SJSA1 (cell line): ENCODE measurements at regions not wholly inside any gene's neighbourhood (a gene's known extent, or its start where the extent isn't known, plus 50 kb on each side); places are given as distances from the start of the nearest gene placed in this dataset.

ENCODE experiments used
- DNase-seq, 2 experiments: peaks; one replicate each; pipeline ENCODE4 v3.0.0-alpha.2; 2015 to 2020; ENCODE audit warnings: low spot score in 2 of 2, low read depth in 1 of 2
- H3K27ac ChIP-seq: fragments of 250-450 bp; sonication (Bioruptor Pico); 2 replicates; pipeline ENCODE4 v1.5.1; 2020; ENCODE audit warnings: mild to moderate bottlenecking, moderate library complexity
- H3K27me3 ChIP-seq: fragments of 250-450 bp; sonication (Bioruptor Pico); replicated peaks from 2 replicates; pipeline ENCODE4 v1.5.1; 2020; ENCODE audit warnings: mild to moderate bottlenecking, moderate library complexity
- H3K36me3 ChIP-seq: fragments of 250-450 bp; sonication (Bioruptor Pico); 2 replicates; pipeline ENCODE4 v1.5.1; 2020; ENCODE audit warnings: mild to moderate bottlenecking
- H3K4me1 ChIP-seq: fragments of 250-450 bp; sonication (Bioruptor Pico); replicated peaks from 2 replicates; pipeline ENCODE4 v1.6.1; 2021; ENCODE audit warnings: mild to moderate bottlenecking
- H3K4me3 ChIP-seq: fragments of 250-450 bp; sonication (Bioruptor Pico); 2 replicates; pipeline ENCODE4 v1.5.1; 2020; ENCODE audit warnings: mild to moderate bottlenecking
- H3K9me3 ChIP-seq: fragments of 250-450 bp; sonication (Bioruptor Pico); replicated peaks from 2 replicates; pipeline ENCODE4 v1.5.1; 2020; ENCODE audit warnings: mild to moderate bottlenecking

DNA sequence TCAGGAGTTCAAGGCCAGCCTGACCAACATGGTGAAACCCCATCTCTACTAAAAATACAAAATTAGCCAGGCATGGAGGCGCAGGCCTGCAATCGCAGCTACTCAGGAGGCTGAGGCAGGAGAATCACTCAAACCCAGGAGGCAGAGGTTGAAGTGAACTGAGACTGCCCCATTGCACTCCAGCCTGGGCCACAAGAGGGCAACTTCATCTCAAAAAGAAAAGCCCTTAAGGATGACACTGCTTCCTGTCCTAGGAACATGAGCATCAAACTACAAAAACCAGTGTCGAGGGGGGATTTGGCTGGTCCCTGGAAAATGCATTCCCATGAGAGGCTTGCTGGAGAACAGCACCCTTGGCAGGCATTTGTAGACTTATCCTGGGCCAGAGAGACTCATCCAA is 449.5 kb upstream of the PSMD7 start:
- DNase-seq = no peak
- Histone ChIP-seq H3K27me3 (no peaks in the 10 kb centered on the region), H3K4me1 (no peaks in the 10 kb centered on the region), H3K4me3 (no peak overlapping the region), H3K27ac (no peak overlapping the region), H3K36me3 (no peaks in the 10 kb centered on the region), H3K9me3 (no peaks in the 10 kb centered on the region; the same call in 1 of the 2 replicates)

DNA sequence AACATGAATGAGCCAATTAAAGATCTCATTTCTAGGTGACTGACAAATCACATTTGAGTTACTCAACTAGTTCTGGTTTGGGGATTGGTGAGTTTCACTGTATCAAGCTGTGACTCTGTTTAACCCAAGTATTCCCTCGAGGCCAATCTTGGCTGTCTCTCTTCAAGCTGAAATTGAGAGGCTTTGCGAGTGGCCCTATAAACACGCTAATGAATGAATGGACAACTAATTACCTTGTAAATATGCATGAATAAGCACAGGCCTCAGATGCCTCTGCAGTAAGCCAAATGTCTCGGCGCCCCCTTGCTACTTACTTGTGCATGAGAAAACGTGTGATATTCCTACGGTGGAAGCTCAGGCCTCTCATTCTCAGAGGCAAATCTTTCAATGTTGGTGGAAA is 450.3 kb upstream of the PSMD7 start:
- Histone ChIP-seq H3K4me3 (no peak overlapping the region), H3K27me3 (no peaks in the 10 kb centered on the region), H3K9me3 (no peaks in the 10 kb centered on the region; the same call in 1 of the 2 replicates), H3K4me1 (no peaks in the 10 kb centered on the region), H3K36me3 (no peaks in the 10 kb centered on the region), H3K27ac (no peak overlapping the region)
- no peak for DNase-seq

DNA sequence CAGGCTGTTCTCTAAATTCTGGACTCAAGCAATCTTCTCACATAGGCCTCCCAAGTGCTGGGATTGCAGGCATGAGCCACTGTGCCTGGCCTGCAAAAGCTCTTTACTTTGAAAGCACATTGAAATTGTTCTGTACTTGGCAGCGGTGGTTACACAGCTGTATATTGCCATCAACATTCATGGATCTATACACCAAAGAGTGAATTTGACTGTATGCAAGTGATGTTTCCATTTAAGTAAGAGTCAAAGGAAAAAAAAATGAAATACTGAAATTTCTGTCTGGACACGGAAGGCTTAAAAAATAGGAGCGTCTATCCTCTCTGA is 450.6 kb upstream of the PSMD7 start:
- Histone ChIP-seq H3K27ac (no peak overlapping the region), H3K4me1 (no peaks in the 10 kb centered on the region)
- DNase-seq = no peak

DNA sequence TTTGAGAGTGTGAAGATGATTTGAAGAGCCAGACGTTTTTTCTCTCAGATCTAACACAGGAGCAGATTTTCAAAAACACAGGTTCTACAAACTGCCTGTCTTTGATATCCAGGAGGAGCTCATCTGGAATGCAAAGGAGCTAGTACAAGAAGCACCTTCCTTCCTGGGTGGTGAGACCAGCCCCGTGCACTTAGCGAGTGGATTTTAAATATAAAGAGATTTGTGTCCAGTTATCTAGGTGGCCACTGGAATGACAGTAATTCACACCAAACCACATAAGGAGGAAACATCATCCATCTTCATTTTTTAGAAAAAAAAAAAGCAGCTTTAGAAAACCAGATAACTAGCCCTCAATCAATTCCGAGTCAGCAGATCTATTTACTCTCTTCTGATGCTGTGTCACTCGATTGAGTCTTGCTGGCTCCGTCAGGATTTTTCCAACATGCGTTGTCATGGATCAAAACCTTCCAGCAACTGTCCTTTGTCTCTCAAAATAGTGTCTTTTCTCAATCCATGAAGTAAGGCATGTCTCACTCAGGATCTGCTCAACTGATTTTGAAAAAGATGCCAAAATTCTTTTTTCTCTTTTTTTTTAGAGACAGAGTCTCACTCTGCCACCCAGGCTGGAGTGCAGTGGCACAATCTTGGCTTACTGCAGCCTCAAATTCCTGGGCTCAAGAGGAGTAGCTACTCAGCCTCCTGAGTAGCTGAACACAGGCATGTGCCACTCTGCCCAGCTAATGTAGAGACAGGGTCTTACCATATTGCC is 451.2 kb upstream of the PSMD7 start:
- Histone ChIP-seq H3K9me3 (no peaks in the 10 kb centered on the region; the same call in 1 of the 2 replicates), H3K27me3 (no peaks in the 10 kb centered on the region), H3K27ac (no peak overlapping the region), H3K4me1 (no peaks in the 10 kb centered on the region), H3K4me3 (no peak overlapping the region), H3K36me3 (no peaks in the 10 kb centered on the region)
- DNase-seq = no peak

More for the DNA sequence above, 450.6 kb upstream of the PSMD7 start:
- H3K36me3 ChIP-seq = no peaks in the 10 kb centered on the region
- H3K27me3 ChIP-seq = no peaks in the 10 kb centered on the region
- H3K9me3 ChIP-seq = no peaks in the 10 kb centered on the region; the same call in 1 of the 2 replicates
- H3K4me3 ChIP-seq = no peak overlapping the region

DNA sequence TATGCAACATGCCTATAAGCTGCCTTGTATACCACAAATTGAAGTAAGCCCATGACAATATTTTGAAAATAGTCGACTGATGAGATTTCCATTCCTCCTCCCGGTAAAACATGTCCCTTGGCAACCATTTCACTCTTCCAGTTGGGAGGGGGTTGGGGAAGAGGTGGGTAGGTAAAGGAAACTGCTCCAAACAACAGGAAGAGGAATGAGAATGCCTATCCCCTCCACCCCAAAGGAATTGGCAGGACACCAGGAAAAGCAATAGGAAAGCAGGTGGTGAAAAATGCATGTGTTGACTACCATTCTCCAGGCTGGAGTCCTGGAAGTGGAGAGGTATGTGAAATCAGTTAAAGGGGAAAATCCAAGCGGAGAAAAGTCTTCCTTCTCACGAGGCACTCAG is 455.9 kb upstream of the PSMD7 start:
- Histone ChIP-seq H3K9me3 (no peaks in the 10 kb centered on the region; the same call in 1 of the 2 replicates), H3K27ac (no peak overlapping the region), H3K27me3 (no peaks in the 10 kb centered on the region), H3K4me1 (no peaks in the 10 kb centered on the region), H3K36me3 (no peaks in the 10 kb centered on the region), H3K4me3 (no peak overlapping the region)
- DNase-seq = no peak

DNA sequence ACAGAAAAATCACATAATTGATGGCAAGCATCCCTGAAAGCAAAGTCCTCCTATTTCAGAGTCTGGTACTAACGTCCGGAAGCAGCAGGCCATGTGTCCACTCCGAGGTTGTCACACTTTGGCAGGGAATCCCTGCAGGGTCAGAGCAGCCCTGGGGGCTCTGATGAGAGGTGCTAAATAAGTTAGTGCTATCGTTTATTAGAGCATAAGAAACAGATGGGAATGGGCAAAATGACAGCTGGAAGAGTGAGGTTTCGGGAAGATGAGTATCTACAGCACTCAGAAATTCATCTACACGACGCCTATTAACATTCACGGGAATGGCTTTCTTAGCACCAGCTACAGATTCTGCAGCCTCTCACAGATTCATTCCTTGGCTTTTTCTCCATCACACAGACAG is 465.4 kb upstream of the PSMD7 start:
- H3K36me3 ChIP-seq = no peaks in the 10 kb centered on the region
- DNase-seq = no peak
- H3K27me3 ChIP-seq = no peaks in the 10 kb centered on the region
- no peak overlapping the region for H3K27ac ChIP-seq
- no peak overlapping the region for H3K4me3 ChIP-seq
- no peaks in the 10 kb centered on the region for H3K4me1 ChIP-seq
- no peaks in the 10 kb centered on the region for H3K9me3 ChIP-seq

DNA sequence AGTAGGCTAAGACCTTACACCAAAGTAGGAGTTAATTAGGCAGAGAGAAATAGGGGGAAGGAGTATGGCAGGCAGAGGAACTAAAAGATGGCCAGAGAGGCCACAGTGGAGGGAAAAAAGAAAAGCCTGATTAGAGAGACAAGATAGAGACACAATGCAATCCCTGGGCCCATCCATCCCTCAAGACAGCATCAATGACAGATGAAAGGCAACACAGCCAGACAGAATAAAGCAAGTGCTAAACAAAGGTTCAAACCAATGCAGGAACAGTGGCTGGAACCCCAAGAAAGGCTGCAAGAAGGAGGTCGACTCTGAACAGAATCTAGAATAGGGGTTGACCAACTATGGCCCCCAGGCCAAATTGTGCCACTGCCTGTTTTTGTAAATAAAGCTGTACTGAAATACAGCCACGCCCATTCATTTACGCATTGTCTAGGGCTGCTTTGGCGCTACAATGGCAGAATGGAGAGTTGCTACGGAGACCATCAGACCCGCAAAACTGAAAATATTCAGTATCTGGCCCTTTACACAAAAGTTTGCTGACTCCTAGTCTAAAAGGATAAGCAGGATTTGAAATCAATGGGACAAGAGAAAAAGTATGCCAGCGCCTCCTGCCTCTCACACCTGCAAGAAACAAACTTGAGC is 473.3 kb upstream of the PSMD7 start:
- H3K9me3 ChIP-seq = no peaks in the 10 kb centered on the region; the same call in 1 of the 2 replicates
- no peak overlapping the region for H3K27ac ChIP-seq
- H3K4me3 ChIP-seq = no peak overlapping the region
- H3K27me3 ChIP-seq = no peaks in the 10 kb centered on the region
- no peak for DNase-seq
- H3K4me1 ChIP-seq = no peaks in the 10 kb centered on the region
- H3K36me3 ChIP-seq = no peaks in the 10 kb centered on the region

DNA sequence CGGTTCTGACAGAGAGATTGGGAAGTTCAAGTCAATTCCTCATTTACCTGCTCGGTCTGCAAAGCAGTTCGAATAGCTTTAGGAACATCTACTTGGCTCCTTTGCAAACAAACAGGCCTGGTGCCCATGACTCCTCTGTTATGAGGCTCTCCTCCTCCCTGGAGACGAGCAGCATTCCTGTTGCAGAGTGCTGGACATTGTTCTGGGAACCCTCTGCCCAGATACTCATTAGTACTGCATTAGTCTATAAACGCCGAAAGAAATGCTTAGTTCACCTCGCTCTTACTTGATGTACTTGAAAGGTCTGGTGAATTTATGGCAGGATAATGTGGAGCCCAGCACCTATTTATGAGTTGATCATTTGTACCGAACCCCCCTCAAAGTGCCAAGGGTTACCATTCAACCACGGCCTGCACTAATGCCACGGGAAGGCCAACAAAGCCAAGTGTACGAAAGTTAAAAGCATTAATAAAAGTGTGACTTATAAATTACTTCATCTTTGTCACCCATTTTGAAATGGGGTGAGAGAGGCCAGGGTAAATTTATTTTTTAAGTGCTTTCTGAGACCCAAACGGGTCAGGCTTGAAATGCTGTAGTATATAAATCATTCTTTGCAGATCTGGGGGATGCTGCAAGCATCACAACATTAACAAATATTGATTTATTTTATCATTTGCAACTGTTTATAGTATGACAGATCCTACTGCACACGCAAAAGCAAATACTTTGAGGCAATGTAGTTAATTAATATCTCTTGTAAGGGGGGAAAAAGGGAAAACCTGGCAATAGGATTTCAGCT is 478.9 kb upstream of the PSMD7 start:
- H3K4me1 ChIP-seq = no peaks in the 10 kb centered on the region
- H3K27me3 ChIP-seq = no peaks in the 10 kb centered on the region
- H3K27ac ChIP-seq = no peak overlapping the region
- no peaks in the 10 kb centered on the region; the same call in 1 of the 2 replicates for H3K9me3 ChIP-seq
- no peak overlapping the region for H3K4me3 ChIP-seq
- H3K36me3 ChIP-seq = no peaks in the 10 kb centered on the region
- DNase-seq = no peak

DNA sequence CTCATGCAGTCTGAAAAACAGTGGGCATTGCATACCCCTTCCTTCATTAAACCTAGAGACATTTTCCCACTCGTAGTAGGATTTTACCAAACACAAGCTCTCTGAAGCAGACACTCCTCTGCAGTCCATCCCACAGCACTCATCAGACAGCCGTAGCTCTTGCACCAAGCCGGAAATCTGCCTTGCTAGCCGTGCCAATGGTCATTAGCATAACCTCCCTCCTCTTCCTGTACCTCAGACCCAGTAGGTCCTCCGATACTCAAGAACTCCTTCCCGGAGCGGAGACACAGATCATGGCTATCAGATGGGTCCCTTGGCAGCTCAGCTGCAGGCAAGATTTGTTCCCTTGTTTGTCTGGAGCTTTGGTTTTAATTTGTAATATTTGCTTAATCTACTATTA is 483.1 kb upstream of the PSMD7 start:
- Histone ChIP-seq H3K27ac (no peak overlapping the region), H3K27me3 (no peaks in the 10 kb centered on the region), H3K9me3 (no peaks in the 10 kb centered on the region), H3K4me1 (no peaks in the 10 kb centered on the region), H3K36me3 (no peaks in the 10 kb centered on the region), H3K4me3 (no peak overlapping the region)
- no peak for DNase-seq

DNA sequence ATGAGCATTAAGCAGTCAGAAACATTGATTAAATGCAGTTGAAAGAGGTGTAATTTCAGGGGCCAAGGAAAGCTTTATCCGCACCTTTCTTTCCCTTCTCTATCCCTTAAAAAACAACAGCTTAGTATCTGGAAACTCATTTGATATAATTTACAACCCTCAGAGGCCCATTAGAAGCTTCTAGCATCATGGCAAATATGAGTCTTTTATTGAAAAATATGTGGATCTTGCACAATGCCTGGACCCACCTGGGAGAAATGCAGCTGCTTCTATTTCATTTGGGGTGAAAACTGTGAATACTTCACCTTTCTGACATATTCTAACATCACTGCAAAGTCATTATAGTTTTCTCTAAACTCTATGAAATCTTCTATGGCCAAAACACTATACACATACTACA is 492.2 kb upstream of the PSMD7 start:
- Histone ChIP-seq H3K4me1 (no peaks in the 10 kb centered on the region), H3K27me3 (no peaks in the 10 kb centered on the region), H3K4me3 (no peak overlapping the region), H3K27ac (no peak overlapping the region), H3K9me3 (no peaks in the 10 kb centered on the region), H3K36me3 (no peaks in the 10 kb centered on the region)
- no peak for DNase-seq

DNA sequence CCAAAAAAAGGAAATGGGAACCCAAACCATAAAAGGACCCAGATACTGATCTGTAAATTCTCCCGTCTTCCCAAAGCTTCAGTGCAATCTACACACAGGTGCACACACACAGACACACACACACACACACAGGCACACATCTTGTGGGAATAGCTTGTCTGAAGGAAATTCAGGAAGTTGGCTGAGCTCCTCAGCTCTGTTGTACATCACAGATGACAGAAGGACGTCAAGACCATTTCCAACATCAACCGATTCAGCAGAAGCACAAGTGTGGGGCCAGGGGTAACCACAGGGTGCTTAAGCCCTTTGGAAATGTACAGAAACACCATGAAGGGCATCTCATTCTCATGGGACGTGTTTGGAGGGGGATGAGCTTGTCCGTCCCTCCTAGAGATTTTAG is 498.1 kb upstream of the PSMD7 start:
- Histone ChIP-seq H3K9me3 (no peaks in the 10 kb centered on the region), H3K4me3 (no peak overlapping the region), H3K4me1 (no peaks in the 10 kb centered on the region), H3K36me3 (no peaks in the 10 kb centered on the region), H3K27me3 (no peaks in the 10 kb centered on the region), H3K27ac (no peak overlapping the region)
- DNase-seq = no peak

DNA sequence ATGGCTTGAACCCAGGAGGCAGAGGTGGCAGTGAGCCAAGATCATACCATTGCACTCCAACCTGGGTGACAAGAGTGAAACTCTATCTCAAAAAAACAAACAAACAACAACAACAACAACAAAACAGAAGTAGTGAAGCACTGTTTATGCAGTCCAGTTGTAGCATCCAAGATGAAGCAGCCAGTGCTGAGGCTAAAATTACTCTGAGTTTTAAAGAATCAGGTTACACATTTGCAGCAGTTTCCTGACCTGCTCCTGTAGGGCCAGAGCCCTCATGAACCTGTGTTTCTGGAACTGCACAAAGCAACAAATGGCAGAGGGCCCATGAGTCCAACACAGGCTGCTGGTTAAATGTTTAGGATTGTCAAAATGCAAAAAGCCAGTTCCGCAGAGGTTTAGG is 499.5 kb upstream of the PSMD7 start:
- no peaks in the 10 kb centered on the region for H3K36me3 ChIP-seq
- no peak overlapping the region for H3K27ac ChIP-seq
- no peaks in the 10 kb centered on the region for H3K4me1 ChIP-seq
- no peak overlapping the region for H3K4me3 ChIP-seq
- no peak for DNase-seq
- no peaks in the 10 kb centered on the region for H3K27me3 ChIP-seq
- no peaks in the 10 kb centered on the region for H3K9me3 ChIP-seq

DNA sequence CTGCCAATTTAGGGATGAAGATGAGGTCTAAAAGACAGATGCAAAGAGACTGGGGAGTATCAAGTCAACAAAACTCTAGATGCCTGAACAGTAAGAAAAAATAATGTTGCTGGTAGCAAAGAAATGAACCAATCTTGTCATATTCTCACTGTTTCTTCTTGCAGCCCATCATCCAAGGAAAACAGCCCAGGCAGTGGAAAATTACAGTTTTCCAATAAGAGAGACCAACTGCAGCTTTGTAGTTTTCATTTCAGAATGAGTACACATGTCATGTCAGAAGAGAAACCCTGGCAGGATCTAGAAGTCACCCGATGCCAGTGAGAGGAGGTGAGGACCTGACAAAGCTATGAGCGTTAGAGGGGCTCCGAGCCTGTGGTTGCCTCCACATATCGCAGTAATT is 500.4 kb upstream of the PSMD7 start:
- Histone ChIP-seq H3K36me3 (no peaks in the 10 kb centered on the region), H3K27ac (no peak overlapping the region), H3K4me3 (no peak overlapping the region), H3K4me1 (no peaks in the 10 kb centered on the region), H3K9me3 (no peaks in the 10 kb centered on the region), H3K27me3 (no peaks in the 10 kb centered on the region)
- no peak for DNase-seq

DNA sequence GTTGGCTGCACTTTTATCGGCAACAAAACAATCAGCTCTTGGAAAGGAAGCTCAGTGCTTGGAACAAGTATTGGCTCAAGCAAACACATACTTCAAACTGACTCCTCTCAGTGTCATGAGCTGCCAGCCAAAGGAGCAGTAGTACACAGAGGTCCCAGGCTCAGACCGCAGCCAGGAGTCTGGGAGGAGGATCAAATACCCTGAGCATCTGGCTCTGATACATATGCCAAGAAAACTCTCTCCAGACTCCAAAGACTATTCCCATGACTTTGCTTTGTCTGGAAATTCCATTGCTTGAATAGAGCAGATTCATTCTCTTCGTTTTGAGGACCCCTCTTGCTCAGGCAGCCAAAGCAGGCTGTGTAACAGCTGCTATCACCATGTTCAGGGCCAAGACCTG is 501.6 kb upstream of the PSMD7 start:
- Histone ChIP-seq H3K27me3 (no peaks in the 10 kb centered on the region), H3K4me3 (no peak overlapping the region), H3K27ac (no peak overlapping the region), H3K4me1 (no peaks in the 10 kb centered on the region), H3K36me3 (no peaks in the 10 kb centered on the region), H3K9me3 (no peaks in the 10 kb centered on the region)
- DNase-seq = no peak
